GM21529 (cell line): ENCODE measurements at regions not wholly inside any gene's neighbourhood (a gene's known extent, or its start where the extent isn't known, plus 50 kb on each side); places are given as distances from the start of the nearest gene placed in this dataset.
"Not testable (repeated sequence)": the region's sequence is repeated elsewhere in the genome, so short reads cannot be mapped to it uniquely, and the experiment has no call there.

ENCODE experiments used
- ATAC-seq: cut with Tn5 transposase; IDR thresholded peaks from one replicate; pipeline ENCODE4 v1.9.1; 2021; ENCODE audit not compliant: unreplicated experiment

- no peak for ATAC-seq
These were observed 589.1 kb upstream of the ANO3 start for GRCh38 chr11:25742800-25743199.

- ATAC-seq, result no peak
These were observed 576.5 kb upstream of the ANO3 start for GRCh38 chr11:25755381-25755780.

GRCh38 chr11:25755918-25756584, 575.9 kb upstream of the ANO3 start:
- no peak for ATAC-seq

GRCh38 chr11:25758145-25758661, 573.7 kb upstream of the ANO3 start:
- ATAC-seq, result no peak

- ATAC-seq, result no peak
These were observed 565.5 kb upstream of the ANO3 start for GRCh38 chr11:25766332-25767015.

GRCh38 chr11:25769287-25769686, 562.6 kb upstream of the ANO3 start:
- no peak for ATAC-seq

- no peak for ATAC-seq
These were observed 560.3 kb upstream of the ANO3 start for GRCh38 chr11:25771605-25772004.

GRCh38 chr11:25775603-25776002, 556.3 kb upstream of the ANO3 start:
- ATAC-seq, result no peak

- ATAC-seq, result no peak
These were observed 555.7 kb upstream of the ANO3 start for GRCh38 chr11:25776238-25776637.

- no peak for ATAC-seq
These were observed 554.6 kb upstream of the ANO3 start for GRCh38 chr11:25777343-25777742.

- no peak for ATAC-seq
These were observed 552.9 kb upstream of the ANO3 start for GRCh38 chr11:25779033-25779432.

GRCh38 chr11:25787416-25787815, 544.5 kb upstream of the ANO3 start:
- no peak for ATAC-seq

GRCh38 chr11:25790396-25790795, 541.5 kb upstream of the ANO3 start:
- no peak for ATAC-seq

GRCh38 chr11:25793637-25794036, 538.3 kb upstream of the ANO3 start:
- ATAC-seq, result no peak

GRCh38 chr11:25794804-25795203, 537.1 kb upstream of the ANO3 start:
- ATAC-seq, result no peak

GRCh38 chr11:25816411-25816810, 515.5 kb upstream of the ANO3 start:
- no peak for ATAC-seq

GRCh38 chr11:25824688-25825087, 507.2 kb upstream of the ANO3 start:
- no peak for ATAC-seq

- ATAC-seq, result not testable (repeated sequence)
These were observed 500.4 kb upstream of the ANO3 start for GRCh38 chr11:25831485-25831884.

GRCh38 chr11:25838918-25839625, 492.9 kb upstream of the ANO3 start:
- no peak for ATAC-seq

GRCh38 chr11:25844811-25845210, 487.1 kb upstream of the ANO3 start:
- no peak for ATAC-seq

- ATAC-seq, result no peak
These were observed 476.0 kb upstream of the ANO3 start for GRCh38 chr11:25855916-25856315.

GRCh38 chr11:25859776-25860175, 472.2 kb upstream of the ANO3 start:
- no peak for ATAC-seq
